ENCODE measurements at regions not wholly inside any gene's neighbourhood (a gene's known extent, or its start where the extent isn't known, plus 50 kb on each side); places are given as distances from the start of the nearest gene placed in this dataset.

DNA sequence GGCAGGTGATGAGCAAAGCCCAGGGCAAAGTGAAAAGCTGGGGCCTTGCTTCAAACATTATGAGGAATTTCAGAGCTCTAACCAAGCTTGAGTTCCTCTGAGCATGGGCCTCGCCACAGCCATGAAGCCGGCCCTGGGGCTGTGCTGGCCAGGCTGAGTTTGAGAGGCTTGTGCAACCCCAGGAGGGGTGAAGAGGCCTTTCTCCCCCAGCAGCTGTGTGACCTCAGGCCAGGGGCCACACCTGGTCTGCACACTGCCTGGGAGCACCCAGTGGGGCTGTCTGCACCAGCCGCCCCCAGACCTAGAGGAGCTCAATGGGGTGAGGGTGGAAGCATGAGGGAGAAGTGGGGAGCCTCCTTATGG is 204.9 kb upstream of the C14orf180 start:
- TF ChIP-seq POLR2A (IDR thresholded peaks at IDR 0.05; ENCODE audit: borderline replicate concordance, extremely low read depth, insufficient read depth, insufficient read length): no peak
- TF ChIP-seq, protein P1, sequence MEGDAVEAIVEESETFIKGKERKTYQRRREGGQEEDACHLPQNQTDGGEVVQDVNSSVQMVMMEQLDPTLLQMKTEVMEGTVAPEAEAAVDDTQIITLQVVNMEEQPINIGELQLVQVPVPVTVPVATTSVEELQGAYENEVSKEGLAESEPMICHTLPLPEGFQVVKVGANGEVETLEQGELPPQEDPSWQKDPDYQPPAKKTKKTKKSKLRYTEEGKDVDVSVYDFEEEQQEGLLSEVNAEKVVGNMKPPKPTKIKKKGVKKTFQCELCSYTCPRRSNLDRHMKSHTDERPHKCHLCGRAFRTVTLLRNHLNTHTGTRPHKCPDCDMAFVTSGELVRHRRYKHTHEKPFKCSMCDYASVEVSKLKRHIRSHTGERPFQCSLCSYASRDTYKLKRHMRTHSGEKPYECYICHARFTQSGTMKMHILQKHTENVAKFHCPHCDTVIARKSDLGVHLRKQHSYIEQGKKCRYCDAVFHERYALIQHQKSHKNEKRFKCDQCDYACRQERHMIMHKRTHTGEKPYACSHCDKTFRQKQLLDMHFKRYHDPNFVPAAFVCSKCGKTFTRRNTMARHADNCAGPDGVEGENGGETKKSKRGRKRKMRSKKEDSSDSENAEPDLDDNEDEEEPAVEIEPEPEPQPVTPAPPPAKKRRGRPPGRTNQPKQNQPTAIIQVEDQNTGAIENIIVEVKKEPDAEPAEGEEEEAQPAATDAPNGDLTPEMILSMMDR (IDR thresholded peaks at IDR 0.05 in 2 of 3, conservative IDR thresholded peaks at IDR 0.05 in 1 of 3; ENCODE audit: borderline replicate concordance in 1 of 3, insufficient read depth in 1 of 3, low read depth in 2 of 3, low read length in 2 of 3): no peak
- no peak for TF ChIP-seq CEBPB (IDR thresholded peaks at IDR 0.05; ENCODE audit: low read depth)
- TF ChIP-seq YY1 (IDR thresholded peaks at IDR 0.05; ENCODE audit: extremely low read depth, insufficient replicate concordance, low read depth, low read length): no peak
- TF ChIP-seq TCF7L2 (IDR thresholded peaks at IDR 0.05; ENCODE audit: borderline replicate concordance, extremely low read depth, insufficient read depth, insufficient read length): no peak
- no peak for TF ChIP-seq SIN3A (IDR thresholded peaks at IDR 0.05; ENCODE audit: low read depth)
- TF ChIP-seq, protein P2, sequence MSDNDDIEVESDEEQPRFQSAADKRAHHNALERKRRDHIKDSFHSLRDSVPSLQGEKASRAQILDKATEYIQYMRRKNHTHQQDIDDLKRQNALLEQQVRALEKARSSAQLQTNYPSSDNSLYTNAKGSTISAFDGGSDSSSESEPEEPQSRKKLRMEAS (IDR thresholded peaks at IDR 0.05): no peak
- TF ChIP-seq ZFX (IDR thresholded peaks at IDR 0.05): no peak
- TF ChIP-seq RAD21 (IDR thresholded peaks at IDR 0.05; ENCODE audit: low read depth): no peak
- TF ChIP-seq ZNF274 (IDR thresholded peaks at IDR 0.05; ENCODE audit: low read depth, low read length): no peak
- TF ChIP-seq, protein P3, sequence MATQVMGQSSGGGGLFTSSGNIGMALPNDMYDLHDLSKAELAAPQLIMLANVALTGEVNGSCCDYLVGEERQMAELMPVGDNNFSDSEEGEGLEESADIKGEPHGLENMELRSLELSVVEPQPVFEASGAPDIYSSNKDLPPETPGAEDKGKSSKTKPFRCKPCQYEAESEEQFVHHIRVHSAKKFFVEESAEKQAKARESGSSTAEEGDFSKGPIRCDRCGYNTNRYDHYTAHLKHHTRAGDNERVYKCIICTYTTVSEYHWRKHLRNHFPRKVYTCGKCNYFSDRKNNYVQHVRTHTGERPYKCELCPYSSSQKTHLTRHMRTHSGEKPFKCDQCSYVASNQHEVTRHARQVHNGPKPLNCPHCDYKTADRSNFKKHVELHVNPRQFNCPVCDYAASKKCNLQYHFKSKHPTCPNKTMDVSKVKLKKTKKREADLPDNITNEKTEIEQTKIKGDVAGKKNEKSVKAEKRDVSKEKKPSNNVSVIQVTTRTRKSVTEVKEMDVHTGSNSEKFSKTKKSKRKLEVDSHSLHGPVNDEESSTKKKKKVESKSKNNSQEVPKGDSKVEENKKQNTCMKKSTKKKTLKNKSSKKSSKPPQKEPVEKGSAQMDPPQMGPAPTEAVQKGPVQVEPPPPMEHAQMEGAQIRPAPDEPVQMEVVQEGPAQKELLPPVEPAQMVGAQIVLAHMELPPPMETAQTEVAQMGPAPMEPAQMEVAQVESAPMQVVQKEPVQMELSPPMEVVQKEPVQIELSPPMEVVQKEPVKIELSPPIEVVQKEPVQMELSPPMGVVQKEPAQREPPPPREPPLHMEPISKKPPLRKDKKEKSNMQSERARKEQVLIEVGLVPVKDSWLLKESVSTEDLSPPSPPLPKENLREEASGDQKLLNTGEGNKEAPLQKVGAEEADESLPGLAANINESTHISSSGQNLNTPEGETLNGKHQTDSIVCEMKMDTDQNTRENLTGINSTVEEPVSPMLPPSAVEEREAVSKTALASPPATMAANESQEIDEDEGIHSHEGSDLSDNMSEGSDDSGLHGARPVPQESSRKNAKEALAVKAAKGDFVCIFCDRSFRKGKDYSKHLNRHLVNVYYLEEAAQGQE (IDR thresholded peaks at IDR 0.05; ENCODE audit: low read depth): no peak
